CD1c-positive myeloid dendritic cell (primary cell): ENCODE measurements at regions not wholly inside any gene's neighbourhood (a gene's known extent, or its start where the extent isn't known, plus 50 kb on each side); places are given as distances from the start of the nearest gene placed in this dataset.
"Not testable (repeated sequence)": the region's sequence is repeated elsewhere in the genome, so short reads cannot be mapped to it uniquely, and the experiment has no call there.

Source experiments
- DNase-seq: peaks from one replicate; pipeline ENCODE4 v3.0.0-alpha.2; 2016; ENCODE audit errors: extremely low spot score

- no peak for DNase-seq
Measured at GRCh38 chr3:31181661-31182060, 287.2 kb upstream of the GADL1 start.

GRCh38 chr3:31182661-31183060, 288.2 kb upstream of the GADL1 start:
- DNase-seq: no peak

- DNase-seq: no peak
Measured at GRCh38 chr3:31184261-31185061, 290.0 kb upstream of the GADL1 start.

- no peak for DNase-seq
Measured at GRCh38 chr3:31185062-31185357, 290.5 kb upstream of the GADL1 start.

DNA sequence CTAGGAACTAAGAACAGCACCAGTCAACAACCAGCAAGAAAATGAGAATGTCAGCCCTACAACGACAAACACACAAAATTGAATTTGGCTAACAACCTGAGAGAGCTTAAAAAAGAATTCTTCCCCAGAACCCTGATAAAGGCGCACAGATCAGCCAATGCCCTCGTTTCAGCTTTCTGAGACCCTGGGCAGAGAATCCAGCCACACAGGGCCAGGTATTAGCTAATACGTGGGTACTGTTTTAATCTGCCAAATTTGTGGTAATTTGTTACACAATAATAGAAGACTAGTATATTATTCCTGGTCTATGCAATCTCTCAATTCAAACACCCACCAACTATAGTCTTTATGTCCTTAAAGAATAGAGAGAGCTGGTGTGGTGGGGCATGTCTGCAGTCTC, 291.6 kb upstream of the GADL1 start:
- DNase-seq: no peak

- DNase-seq: no peak
Measured at GRCh38 chr3:31187380-31187779, 292.9 kb upstream of the GADL1 start.

GRCh38 chr3:31188112-31188511, 293.7 kb upstream of the GADL1 start:
- DNase-seq: no peak

DNA sequence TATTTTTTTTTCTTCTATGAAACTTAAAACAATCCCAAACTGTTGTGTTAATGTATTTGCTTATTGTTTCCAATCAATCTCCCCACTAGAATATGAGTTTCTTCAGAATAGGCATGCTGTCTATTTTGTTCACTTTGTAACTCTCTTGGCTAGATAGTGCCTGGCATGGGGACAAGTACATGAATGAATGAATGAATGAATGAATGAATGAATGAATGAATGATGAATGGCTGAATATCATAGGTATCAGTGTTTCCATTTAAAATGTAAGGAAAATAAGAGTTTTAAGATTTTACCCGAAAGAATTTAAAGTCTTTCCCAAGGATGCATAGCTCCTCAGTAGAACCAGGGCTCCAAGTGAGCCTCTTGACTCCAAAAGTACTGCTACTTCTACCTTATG, 294.9 kb upstream of the GADL1 start:
- no peak for DNase-seq

- no peak for DNase-seq
Measured at GRCh38 chr3:31189971-31190370, 295.5 kb upstream of the GADL1 start.

DNA sequence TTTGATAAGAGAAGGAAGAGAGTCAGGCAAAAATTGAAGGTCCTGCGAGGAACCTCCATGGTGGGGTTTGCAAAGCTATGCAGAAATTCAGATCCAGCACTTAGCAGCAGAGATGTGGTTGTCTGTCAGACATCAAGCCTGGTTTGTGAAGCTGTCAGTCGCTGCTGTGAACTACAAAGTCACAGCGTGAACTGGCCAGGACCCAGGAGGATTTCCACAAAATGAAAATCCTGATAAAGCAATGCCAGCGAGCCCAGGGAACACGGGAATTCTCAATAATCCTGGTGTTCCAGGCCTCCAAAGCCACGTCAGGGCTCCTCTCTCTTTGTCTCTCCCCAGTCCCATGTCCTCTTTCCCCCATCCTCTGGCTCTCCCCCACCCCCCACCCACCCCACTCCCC, 296.9 kb upstream of the GADL1 start:
- no peak for DNase-seq

DNA sequence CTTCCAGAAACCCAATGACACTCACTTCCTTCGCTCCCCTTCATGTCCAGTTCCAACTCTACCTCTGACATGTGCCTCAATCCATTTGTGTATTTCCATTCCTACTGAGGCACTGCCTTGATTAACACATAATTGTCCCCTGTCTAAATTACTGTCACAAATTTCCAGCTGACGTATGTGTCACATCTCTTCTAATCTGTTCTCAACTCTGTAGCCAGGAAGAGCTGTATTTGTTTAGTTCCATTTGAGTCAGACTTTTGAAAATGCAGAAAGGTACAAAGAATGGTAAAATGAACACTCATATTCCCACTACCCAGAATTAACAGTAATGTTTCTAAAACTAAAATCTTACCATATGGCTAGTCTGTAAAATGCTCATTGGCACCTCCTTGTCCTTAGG, 299.0 kb upstream of the GADL1 start:
- no peak for DNase-seq

DNA sequence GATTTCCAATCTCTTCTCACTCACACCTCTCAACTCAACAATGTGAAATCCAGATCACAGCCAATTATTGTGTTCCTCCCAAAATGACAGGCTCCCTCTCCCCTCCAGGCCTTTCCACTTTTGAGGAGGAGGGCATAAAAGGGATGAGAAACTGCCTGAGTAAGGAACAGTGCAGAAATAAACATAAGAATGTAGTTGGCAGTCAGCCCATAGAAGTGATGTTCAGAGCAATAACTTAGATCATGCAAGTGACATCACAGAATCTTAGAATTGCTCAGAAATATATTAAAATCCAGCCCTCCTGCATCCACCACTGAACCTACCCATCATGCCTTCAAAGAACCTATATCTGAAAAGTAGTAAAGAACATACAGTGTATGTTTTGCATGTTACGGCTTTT, 299.4 kb upstream of the GADL1 start:
- DNase-seq: no peak

DNA sequence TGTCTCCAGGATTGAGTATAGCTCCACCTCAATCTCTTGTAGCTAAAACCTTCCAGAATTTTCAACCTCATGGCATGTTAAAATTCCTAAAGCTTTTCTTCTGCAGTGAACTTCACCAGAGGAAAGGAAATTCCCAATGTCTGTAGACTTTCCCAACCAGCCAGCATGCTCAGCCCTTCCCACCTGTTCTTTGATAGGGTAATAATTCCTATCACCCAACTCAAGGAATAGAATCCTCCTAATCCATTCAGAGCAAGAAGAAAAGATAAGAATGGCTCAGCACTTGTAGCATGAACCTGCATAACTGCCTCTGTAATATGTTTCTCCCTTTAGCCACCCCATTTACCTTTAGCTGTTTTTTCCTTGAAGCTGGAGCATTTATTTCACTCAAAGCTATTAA, 301.8 kb upstream of the GADL1 start:
- DNase-seq: no peak

DNA sequence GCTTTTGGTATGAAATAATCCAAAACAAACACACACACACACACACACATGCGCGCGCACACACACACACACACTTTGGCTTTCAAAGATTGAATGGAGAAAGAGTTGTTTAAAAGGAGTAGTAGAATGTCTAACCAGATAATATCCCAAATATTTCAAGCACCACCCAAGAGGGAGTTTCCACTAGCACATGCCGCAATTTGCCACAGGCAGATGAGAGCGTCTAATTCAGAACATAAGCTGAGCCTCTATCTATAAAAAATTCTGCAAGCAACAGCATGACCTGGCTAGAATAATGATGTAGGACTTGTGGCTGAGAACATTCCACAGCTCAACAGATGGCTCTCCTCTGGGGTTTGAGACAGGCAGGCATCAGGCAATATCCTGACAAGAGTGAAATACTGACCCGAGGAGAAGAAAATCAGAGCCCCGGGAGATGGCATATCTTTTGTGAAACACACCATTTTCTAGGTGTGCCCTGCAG, 302.5 kb upstream of the GADL1 start:
- no peak for DNase-seq

- no peak for DNase-seq
Measured at GRCh38 chr3:31197941-31198340, 303.5 kb upstream of the GADL1 start.

- no peak for DNase-seq
Measured at GRCh38 chr3:31198890-31199289, 304.4 kb upstream of the GADL1 start.

- no peak for DNase-seq
Measured at GRCh38 chr3:31203960-31204795, 309.7 kb upstream of the GADL1 start.

- not testable (repeated sequence) for DNase-seq
Measured at GRCh38 chr3:31204796-31205056, 310.3 kb upstream of the GADL1 start.

DNA sequence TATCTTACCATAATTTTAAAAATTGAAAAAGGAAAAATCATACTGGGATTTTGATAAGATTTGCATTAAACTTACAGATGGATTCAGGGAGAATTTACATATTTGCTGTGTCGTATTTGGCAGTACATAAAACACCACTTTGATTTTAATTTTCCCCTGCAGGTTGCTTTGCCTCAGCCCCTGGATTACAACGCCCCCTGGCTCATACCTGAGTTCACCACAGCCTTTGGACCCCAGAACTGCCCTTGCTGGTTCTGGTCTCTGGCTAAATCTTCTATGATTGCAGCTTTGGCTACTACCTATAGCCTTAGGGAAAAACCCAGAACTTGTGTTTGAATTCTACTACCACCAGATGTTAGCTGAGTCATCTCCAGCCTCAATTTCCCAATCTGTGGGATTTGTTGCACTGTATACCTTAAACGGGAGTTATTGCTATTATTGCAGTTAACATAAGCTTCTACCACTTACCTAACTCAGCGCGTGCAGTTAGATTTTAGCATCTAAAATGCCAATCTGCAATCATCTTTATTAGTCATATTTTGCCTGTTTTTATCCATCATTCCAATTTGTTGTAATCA, 315.7 kb upstream of the GADL1 start:
- DNase-seq: no peak

- no peak for DNase-seq
Measured at GRCh38 chr3:31213869-31214486, 318.7 kb upstream of the STT3B start.

- no peak for DNase-seq
Measured at GRCh38 chr3:31218082-31218481, 314.6 kb upstream of the STT3B start.

- no peak for DNase-seq
Measured at GRCh38 chr3:31219131-31219843, 313.4 kb upstream of the STT3B start.
